ENCODE measurements at regions not wholly inside any gene's neighbourhood (a gene's known extent, or its start where the extent isn't known, plus 50 kb on each side); places are given as distances from the start of the nearest gene placed in this dataset.

- H3K4me3 Mint-ChIP-seq = no peak overlapping the region
- H3K27ac Mint-ChIP-seq = no peak overlapping the region
- no peaks in the 10 kb centered on the region for H3K27me3 Mint-ChIP-seq
- no peaks in the 10 kb centered on the region for H3K9me3 Mint-ChIP-seq
- H3K4me1 Mint-ChIP-seq = peaks cover 7% of the 10 kb centered on the region
- no peak for DNase-seq
- no peaks in the 10 kb centered on the region for H3K36me3 Mint-ChIP-seq
Measured at GRCh38 chrY:15445871-15446270, 921.5 kb downstream of the NLGN4Y start.

- H3K4me3 Mint-ChIP-seq = no peak overlapping the region
- no peak overlapping the region for H3K27ac Mint-ChIP-seq
- no peaks in the 10 kb centered on the region for H3K9me3 Mint-ChIP-seq
- H3K36me3 Mint-ChIP-seq = no peaks in the 10 kb centered on the region
- DNase-seq = no peak
- H3K27me3 Mint-ChIP-seq = no peaks in the 10 kb centered on the region
- peaks cover 2% of the 10 kb centered on the region for H3K4me1 Mint-ChIP-seq
Measured at GRCh38 chrY:15446861-15447260, 922.5 kb downstream of the NLGN4Y start.

GRCh38 chrY:15447959-15448358, 923.6 kb downstream of the NLGN4Y start:
- H3K36me3 Mint-ChIP-seq = no peaks in the 10 kb centered on the region
- H3K27me3 Mint-ChIP-seq = no peaks in the 10 kb centered on the region
- H3K9me3 Mint-ChIP-seq = no peaks in the 10 kb centered on the region
- no peak overlapping the region for H3K4me3 Mint-ChIP-seq
- H3K4me1 Mint-ChIP-seq = no peaks in the 10 kb centered on the region
- DNase-seq = no peak
- no peak overlapping the region for H3K27ac Mint-ChIP-seq

GRCh38 chrY:15455133-15455937, 931.0 kb downstream of the NLGN4Y start:
- Mint-ChIP-seq H3K27me3 (peaks cover 3% of the 10 kb centered on the region), H3K4me1 (no peaks in the 10 kb centered on the region), H3K9me3 (no peaks in the 10 kb centered on the region), H3K27ac (no peak overlapping the region), H3K36me3 (no peaks in the 10 kb centered on the region), H3K4me3 (peak overlapping the region; percentile 59)
- DNase-seq = no peak

GRCh38 chrY:15455980-15456469, 931.7 kb downstream of the NLGN4Y start:
- peak; percentile 73 for DNase-seq
- Mint-ChIP-seq H3K27me3 (peaks cover 3% of the 10 kb centered on the region), H3K9me3 (no peaks in the 10 kb centered on the region), H3K4me1 (no peaks in the 10 kb centered on the region), H3K4me3 (peak overlapping the region; percentile 59), H3K36me3 (no peaks in the 10 kb centered on the region), H3K27ac (peak overlapping the region; percentile 62)

GRCh38 chrY:15456491-15456890, 932.2 kb downstream of the NLGN4Y start:
- peak overlapping the region; percentile 62 for H3K27ac Mint-ChIP-seq
- H3K9me3 Mint-ChIP-seq = no peaks in the 10 kb centered on the region
- H3K4me1 Mint-ChIP-seq = no peaks in the 10 kb centered on the region
- H3K4me3 Mint-ChIP-seq = peak overlapping the region; percentile 59
- DNase-seq = peak; percentile 5
- peaks cover 3% of the 10 kb centered on the region for H3K27me3 Mint-ChIP-seq
- H3K36me3 Mint-ChIP-seq = no peaks in the 10 kb centered on the region

- Mint-ChIP-seq H3K4me3 (no peak overlapping the region), H3K36me3 (no peaks in the 10 kb centered on the region), H3K9me3 (no peaks in the 10 kb centered on the region), H3K27ac (no peak overlapping the region), H3K4me1 (no peaks in the 10 kb centered on the region), H3K27me3 (peaks cover 3% of the 10 kb centered on the region)
- no peak for DNase-seq
Measured at GRCh38 chrY:15457682-15458081, 933.4 kb downstream of the NLGN4Y start.

GRCh38 chrY:15458426-15458825, 934.1 kb downstream of the NLGN4Y start:
- no peaks in the 10 kb centered on the region for H3K9me3 Mint-ChIP-seq
- no peaks in the 10 kb centered on the region for H3K4me1 Mint-ChIP-seq
- no peaks in the 10 kb centered on the region for H3K36me3 Mint-ChIP-seq
- DNase-seq = no peak
- peaks cover 3% of the 10 kb centered on the region for H3K27me3 Mint-ChIP-seq
- H3K4me3 Mint-ChIP-seq = no peak overlapping the region
- no peak overlapping the region for H3K27ac Mint-ChIP-seq

- no peaks in the 10 kb centered on the region for H3K27me3 Mint-ChIP-seq
- H3K4me3 Mint-ChIP-seq = no peak overlapping the region
- no peak for DNase-seq
- H3K27ac Mint-ChIP-seq = no peak overlapping the region
- H3K4me1 Mint-ChIP-seq = no peaks in the 10 kb centered on the region
- no peaks in the 10 kb centered on the region for H3K36me3 Mint-ChIP-seq
- no peaks in the 10 kb centered on the region for H3K9me3 Mint-ChIP-seq
Measured at GRCh38 chrY:15465880-15466279, 941.6 kb downstream of the NLGN4Y start.

GRCh38 chrY:15466891-15467290, 942.6 kb downstream of the NLGN4Y start:
- Mint-ChIP-seq H3K27me3 (no peaks in the 10 kb centered on the region), H3K4me3 (no peak overlapping the region), H3K27ac (no peak overlapping the region), H3K4me1 (no peaks in the 10 kb centered on the region), H3K9me3 (no peaks in the 10 kb centered on the region), H3K36me3 (no peaks in the 10 kb centered on the region)
- DNase-seq = no peak

- Mint-ChIP-seq H3K27ac (no peak overlapping the region), H3K9me3 (no peaks in the 10 kb centered on the region), H3K27me3 (no peaks in the 10 kb centered on the region), H3K36me3 (no peaks in the 10 kb centered on the region), H3K4me3 (no peak overlapping the region), H3K4me1 (no peaks in the 10 kb centered on the region)
- DNase-seq = no peak
Measured at GRCh38 chrY:15468091-15468490, 943.8 kb downstream of the NLGN4Y start.

- H3K36me3 Mint-ChIP-seq = no peaks in the 10 kb centered on the region
- H3K27ac Mint-ChIP-seq = no peak overlapping the region
Measured at GRCh38 chrY:15471371-15471770, 947.0 kb downstream of the NLGN4Y start.

GRCh38 chrY:15478348-15478963, 954.1 kb downstream of the NLGN4Y start:
- no peak for DNase-seq
- no peaks in the 10 kb centered on the region for H3K36me3 Mint-ChIP-seq
- H3K4me3 Mint-ChIP-seq = no peak overlapping the region
- H3K4me1 Mint-ChIP-seq = no peaks in the 10 kb centered on the region
- H3K27me3 Mint-ChIP-seq = no peaks in the 10 kb centered on the region
- H3K27ac Mint-ChIP-seq = no peak overlapping the region
- no peaks in the 10 kb centered on the region for H3K9me3 Mint-ChIP-seq

More at GRCh38 chrY:15471371-15471770, 947.0 kb downstream of the NLGN4Y start:
- H3K4me1 Mint-ChIP-seq = no peaks in the 10 kb centered on the region
- no peak overlapping the region for H3K4me3 Mint-ChIP-seq
- no peaks in the 10 kb centered on the region for H3K27me3 Mint-ChIP-seq
- no peak for DNase-seq
- no peaks in the 10 kb centered on the region for H3K9me3 Mint-ChIP-seq

- H3K9me3 Mint-ChIP-seq = no peaks in the 10 kb centered on the region
- H3K27ac Mint-ChIP-seq = no peak overlapping the region
- DNase-seq = no peak
- H3K4me1 Mint-ChIP-seq = no peaks in the 10 kb centered on the region
- H3K36me3 Mint-ChIP-seq = no peaks in the 10 kb centered on the region
- H3K27me3 Mint-ChIP-seq = no peaks in the 10 kb centered on the region
- no peak overlapping the region for H3K4me3 Mint-ChIP-seq
Measured at GRCh38 chrY:15500536-15500935, 976.2 kb downstream of the NLGN4Y start.

GRCh38 chrY:15501181-15501580, 976.9 kb downstream of the NLGN4Y start:
- H3K4me3 Mint-ChIP-seq = no peak overlapping the region
- H3K4me1 Mint-ChIP-seq = no peaks in the 10 kb centered on the region
- no peak overlapping the region for H3K27ac Mint-ChIP-seq
- no peaks in the 10 kb centered on the region for H3K36me3 Mint-ChIP-seq
- H3K9me3 Mint-ChIP-seq = no peaks in the 10 kb centered on the region
- no peak for DNase-seq
- no peaks in the 10 kb centered on the region for H3K27me3 Mint-ChIP-seq

- Mint-ChIP-seq H3K36me3 (no peaks in the 10 kb centered on the region), H3K9me3 (no peaks in the 10 kb centered on the region), H3K4me1 (no peaks in the 10 kb centered on the region), H3K4me3 (no peak overlapping the region), H3K27me3 (no peaks in the 10 kb centered on the region), H3K27ac (no peak overlapping the region)
- no peak for DNase-seq
Measured at GRCh38 chrY:15510288-15510687, 986.0 kb downstream of the NLGN4Y start.
